CD8-positive, alpha-beta memory T cell (primary cell): ENCODE measurements at regions not wholly inside any gene's neighbourhood (a gene's known extent, or its start where the extent isn't known, plus 50 kb on each side); places are given as distances from the start of the nearest gene placed in this dataset.
A peak's percentile ranks its signal among the peaks of the same experiment; 100 is the strongest.

Experiments used
- CTCF ChIA-PET: fragments of 350-600 bp; sonication (Branson Sonifier 250); formaldehyde crosslinking; loops from one replicate; lab custom pipeline; 2021; ENCODE audit warnings: antibody characterized with exemption; lab: Charles Lee
- POLR2A ChIA-PET: fragments of 350-600 bp; sonication (Branson Sonifier 250); formaldehyde crosslinking; loops from one replicate; lab custom pipeline; 2021; ENCODE audit warnings: antibody characterized with exemption; lab: Charles Lee
- DNase-seq, 5 donors: peaks; one replicate each; pipeline versions ENCODE4 v3.0.0 to v3.0.0-alpha.2; 2020 to 2022; ENCODE audit warnings: mixed read lengths in 1 of 5
- H3K27ac ChIP-seq: one replicate; pipeline ENCODE4 v1.7.0; 2013; ENCODE audit warnings: low read depth, mild to moderate bottlenecking, low read length, moderate library complexity
- H3K27me3 ChIP-seq: 2 replicates; pipeline ENCODE4 v1.7.0; 2013; ENCODE audit warnings: low read length, mild to moderate bottlenecking; ENCODE audit not compliant: insufficient read depth, poor library complexity, severe bottlenecking
- H3K36me3 ChIP-seq: 2 replicates; pipeline ENCODE4 v1.7.0; 2013; ENCODE audit warnings: mild to moderate bottlenecking, low read length, moderate library complexity; ENCODE audit not compliant: insufficient read depth
- H3K4me1 ChIP-seq: 2 replicates; pipeline ENCODE4 v1.7.0; 2013; ENCODE audit warnings: mild to moderate bottlenecking, low read length, moderate library complexity; ENCODE audit not compliant: insufficient read depth
- H3K4me3 ChIP-seq: 2 replicates; pipeline ENCODE4 v1.7.0; 2013; ENCODE audit warnings: mild to moderate bottlenecking, low read length
- H3K9me3 ChIP-seq: 2 replicates; pipeline ENCODE4 v1.7.0; 2013; ENCODE audit warnings: mild to moderate bottlenecking, low read length
- H3K27ac Mint-ChIP-seq, 8 donors: one replicate each; pipeline ENCODE4 v1.8.0; 2020 to 2021; ENCODE audit warnings: mixed read lengths in 8 of 8, mild to moderate bottlenecking in 6 of 8, inconsistent platforms in 3 of 8, moderate library complexity in 3 of 8
- H3K27me3 Mint-ChIP-seq, 2 donors: one replicate each; pipeline ENCODE4 v1.8.0; 2020 to 2021; ENCODE audit warnings: mixed read lengths in 2 of 2, mild to moderate bottlenecking in 1 of 2, moderate library complexity in 1 of 2
- H3K36me3 Mint-ChIP-seq, 3 donors: one replicate each; pipeline ENCODE4 v1.8.0; 2020 to 2021; ENCODE audit warnings: mixed read lengths in 3 of 3, inconsistent platforms in 1 of 3, mild to moderate bottlenecking in 1 of 3
- H3K4me1 Mint-ChIP-seq, 3 donors: one replicate each; pipeline ENCODE4 v1.8.0; 2020 to 2021; ENCODE audit warnings: mixed read lengths in 3 of 3, inconsistent platforms in 1 of 3, mild to moderate bottlenecking in 1 of 3
- H3K4me3 Mint-ChIP-seq, 7 donors: one replicate each; pipeline ENCODE4 v1.8.0; 2020 to 2021; ENCODE audit warnings: mixed read lengths in 7 of 7, mild to moderate bottlenecking in 6 of 7, moderate library complexity in 4 of 7, inconsistent platforms in 2 of 7
- H3K9me3 Mint-ChIP-seq, 5 donors: one replicate each; pipeline ENCODE4 v1.8.0; 2020 to 2022; ENCODE audit warnings: mixed read lengths in 5 of 5, mild to moderate bottlenecking in 3 of 5, moderate library complexity in 2 of 5, inconsistent platforms in 1 of 5

DNA sequence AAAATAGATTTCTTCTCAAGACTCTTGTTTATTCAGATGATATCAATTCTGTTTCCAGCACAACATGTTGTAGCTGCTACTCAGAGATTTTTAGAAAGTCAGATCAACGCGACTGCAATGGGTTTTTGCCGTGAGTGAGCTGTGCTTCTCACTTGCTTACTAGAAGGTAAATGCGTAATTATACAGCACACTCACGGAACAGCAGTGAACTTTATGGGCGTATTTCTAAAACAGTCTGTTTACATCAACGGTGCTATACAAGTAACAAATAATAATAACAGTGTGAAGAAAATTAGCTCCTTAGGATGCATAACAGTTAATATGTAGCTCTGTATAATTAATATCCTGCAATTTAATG, 533.6 kb downstream of the RNF144A start:
- Mint-ChIP-seq H3K27ac (peak overlapping the region; percentile 62 to 97 (median 95)), H3K4me3 (peak overlapping the region in 5 of 7 donors; percentile 62 to 73 (median 72)), H3K9me3 (no peaks in the 10 kb centered on the region), H3K36me3 (peaks cover 0 to 3% (median 3%) of the 10 kb centered on the region in 3 donors), H3K27me3 (no peaks in the 10 kb centered on the region), H3K4me1 (peaks cover 60 to 82% (median 71%) of the 10 kb centered on the region in 3 donors)
- no peak for DNase-seq
- Histone ChIP-seq H3K4me1 (peaks cover 70% of the 10 kb centered on the region), H3K9me3 (no peaks in the 10 kb centered on the region), H3K27me3 (no peaks in the 10 kb centered on the region), H3K36me3 (no peaks in the 10 kb centered on the region), H3K27ac (peak overlapping the region; percentile 15), H3K4me3 (no peak overlapping the region)
- POLR2A ChIA-PET: interaction anchor here (1.2 kb wide), 1 partner anchor 20 kb away, joined by 5 read pairs; no protein-coding TSS in a partner anchor
- CTCF ChIA-PET: interaction anchor here (0.8 to 2.7 kb wide), 7 partner anchors 14 to 280 kb away, joined by 3 to 8 read pairs (median 4); no protein-coding TSS in a partner anchor

DNA sequence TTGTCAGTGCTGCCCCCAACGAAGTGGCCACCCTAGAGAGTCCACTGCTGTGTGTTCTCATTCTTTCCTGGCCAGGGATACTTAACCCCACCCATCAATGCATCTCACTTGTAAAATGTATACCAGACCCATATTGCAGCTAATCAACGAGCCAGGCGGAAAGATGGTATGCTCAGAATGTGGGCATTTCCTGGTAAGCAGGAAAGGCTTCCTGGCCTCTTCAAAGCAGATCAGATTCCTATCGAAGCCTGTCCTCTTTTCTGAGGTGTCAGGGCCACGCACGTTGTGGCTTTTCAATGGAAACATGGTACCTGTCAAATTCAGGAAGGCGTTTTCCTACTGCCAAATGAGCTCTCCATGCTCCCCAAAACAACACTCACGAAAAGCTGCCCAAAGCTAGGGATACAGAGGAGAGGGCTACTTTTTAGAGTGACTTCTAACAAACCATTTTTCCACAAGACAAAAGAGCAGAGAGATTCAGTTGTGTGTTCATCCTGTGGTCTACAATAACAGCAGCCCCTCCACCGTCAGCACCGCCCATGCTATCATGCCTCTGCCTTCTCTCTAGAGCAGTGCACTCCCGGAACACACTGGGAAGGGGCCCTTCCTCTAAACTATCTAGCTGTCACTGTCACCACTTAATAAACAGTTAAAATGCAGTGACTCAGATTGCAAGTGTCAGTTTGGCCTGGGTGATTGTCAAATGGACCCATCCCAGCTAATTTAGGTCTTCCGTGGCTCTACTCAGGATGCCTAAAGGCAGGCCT, 535.1 kb downstream of the RNF144A start:
- Histone ChIP-seq H3K9me3 (no peaks in the 10 kb centered on the region), H3K27ac (no peak overlapping the region), H3K36me3 (no peaks in the 10 kb centered on the region), H3K4me3 (peak overlapping the region; percentile 3), H3K27me3 (no peaks in the 10 kb centered on the region), H3K4me1 (peaks cover 70% of the 10 kb centered on the region)
- Mint-ChIP-seq H3K4me1 (peaks cover 60 to 72% (median 70%) of the 10 kb centered on the region in 3 donors), H3K27me3 (no peaks in the 10 kb centered on the region), H3K27ac (peak overlapping the region; percentile 62 to 97 (median 95)), H3K9me3 (no peaks in the 10 kb centered on the region), H3K4me3 (peak overlapping the region in 6 of 7 donors; percentile 23 to 87 (median 70)), H3K36me3 (peaks cover 0 to 3% (median 0%) of the 10 kb centered on the region in 3 donors)
- CTCF ChIA-PET: interaction anchor here (0.6 to 2.7 kb wide), 4 partner anchors 15 to 752 kb away, joined by 3 to 7 read pairs (median 5); no protein-coding TSS in a partner anchor
- POLR2A ChIA-PET: interaction anchor here (0.5 to 0.6 kb wide), 2 partner anchors 15 to 1228 kb away, joined by 3 to 15 read pairs; no protein-coding TSS in a partner anchor
- DNase-seq: no peak

DNA sequence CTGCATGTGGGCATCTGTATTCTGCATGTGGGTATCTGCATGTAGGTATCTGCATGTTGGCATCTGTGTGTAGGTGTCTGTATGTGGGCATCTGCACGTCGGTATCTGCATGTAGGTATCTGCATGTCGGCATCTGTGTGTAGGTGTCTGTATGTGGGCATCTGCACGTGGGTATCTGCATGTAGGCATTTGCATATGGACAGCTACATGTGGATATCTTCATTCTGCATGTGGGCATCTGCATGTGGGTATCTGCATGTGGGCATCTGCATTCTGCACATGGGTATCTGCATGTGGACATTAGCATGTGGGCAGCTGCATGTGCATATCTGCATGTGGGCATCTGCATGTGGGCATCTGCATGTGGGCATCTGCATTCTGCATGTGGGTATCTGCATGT, 537.4 kb downstream of the RNF144A start:
- peaks cover 56 to 62% (median 58%) of the 10 kb centered on the region in 3 donors for H3K4me1 Mint-ChIP-seq
- no peak for DNase-seq
- H3K4me3 ChIP-seq: no peak overlapping the region
- no peaks in the 10 kb centered on the region for H3K9me3 ChIP-seq
- ChIA-PET POLR2A (no interaction called here), CTCF (no interaction called here)
- H3K9me3 Mint-ChIP-seq: no peaks in the 10 kb centered on the region
- H3K27ac ChIP-seq: no peak overlapping the region
- peaks cover 58% of the 10 kb centered on the region for H3K4me1 ChIP-seq
- peak overlapping the region; percentile 39 to 74 (median 62) for H3K27ac Mint-ChIP-seq
- H3K4me3 Mint-ChIP-seq: peak overlapping the region in 1 of 7 donors; percentile 49
- no peaks in the 10 kb centered on the region for H3K36me3 Mint-ChIP-seq
- no peaks in the 10 kb centered on the region for H3K27me3 ChIP-seq
- H3K36me3 ChIP-seq: no peaks in the 10 kb centered on the region
- no peaks in the 10 kb centered on the region for H3K27me3 Mint-ChIP-seq

DNA sequence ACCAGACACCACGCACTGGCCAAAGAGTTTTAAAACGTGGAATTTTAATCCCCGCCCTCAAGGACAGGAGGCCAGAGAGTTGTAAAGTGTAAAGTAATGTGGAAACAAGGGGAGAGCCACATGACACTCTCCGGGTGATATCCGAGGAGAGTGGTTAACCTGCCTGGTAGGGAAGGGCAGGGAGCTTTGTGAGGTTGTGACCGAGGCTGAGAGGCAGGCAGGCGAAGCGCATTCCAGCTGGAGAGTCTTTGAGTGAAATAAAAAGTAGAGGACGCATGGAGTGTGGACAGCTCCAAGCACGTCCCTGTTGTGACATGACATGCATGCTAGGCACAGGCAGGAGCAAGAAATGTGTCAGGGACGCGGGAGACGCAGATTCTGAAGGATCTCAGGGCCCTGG, 539.5 kb downstream of the RNF144A start:
- H3K36me3 ChIP-seq: no peaks in the 10 kb centered on the region
- H3K4me3 ChIP-seq: no peak overlapping the region
- ChIA-PET CTCF (interaction anchor here (2.1 kb wide), 1 partner anchor 29 kb away, joined by 4 read pairs; no protein-coding TSS in a partner anchor), POLR2A (no interaction called here)
- no peak for DNase-seq
- peaks cover 0 to 1% (median 0%) of the 10 kb centered on the region in 3 donors for H3K36me3 Mint-ChIP-seq
- peaks cover 45 to 52% (median 50%) of the 10 kb centered on the region in 3 donors for H3K4me1 Mint-ChIP-seq
- H3K27me3 Mint-ChIP-seq: no peaks in the 10 kb centered on the region
- no peak overlapping the region for H3K4me3 Mint-ChIP-seq
- no peaks in the 10 kb centered on the region for H3K9me3 ChIP-seq
- H3K27ac ChIP-seq: no peak overlapping the region
- peaks cover 38% of the 10 kb centered on the region for H3K4me1 ChIP-seq
- H3K27ac Mint-ChIP-seq: no peak overlapping the region
- no peaks in the 10 kb centered on the region for H3K9me3 Mint-ChIP-seq
- no peaks in the 10 kb centered on the region for H3K27me3 ChIP-seq

DNA sequence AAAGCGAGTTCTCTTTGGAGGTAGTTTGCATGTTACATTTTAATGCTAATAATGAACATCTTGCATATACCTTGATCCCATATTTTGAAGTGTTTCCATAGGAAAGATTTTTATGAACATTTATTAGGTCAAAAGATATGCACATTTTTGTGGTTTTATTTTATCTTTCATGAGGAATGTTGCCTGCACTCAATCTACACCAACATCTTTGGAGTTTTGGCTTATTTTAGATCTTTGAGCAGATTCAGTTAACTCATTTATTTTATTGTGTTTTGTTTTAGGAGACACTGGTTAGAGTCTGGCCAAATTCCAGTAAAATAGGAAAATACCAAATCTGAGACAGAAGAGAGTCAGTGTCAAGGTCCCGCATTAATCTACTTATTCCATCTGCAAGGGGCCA, 540.9 kb downstream of the RNF144A start:
- Mint-ChIP-seq H3K4me3 (no peak overlapping the region), H3K27me3 (no peaks in the 10 kb centered on the region), H3K9me3 (peaks cover 0 to 2% (median 0%) of the 10 kb centered on the region in 5 donors), H3K4me1 (peaks cover 32 to 39% (median 37%) of the 10 kb centered on the region in 3 donors), H3K36me3 (peaks cover 0 to 5% (median 0%) of the 10 kb centered on the region in 3 donors), H3K27ac (no peak overlapping the region)
- H3K27ac ChIP-seq: no peak overlapping the region
- no peak overlapping the region for H3K4me3 ChIP-seq
- CTCF ChIA-PET: no interaction called here
- H3K36me3 ChIP-seq: no peaks in the 10 kb centered on the region
- no peaks in the 10 kb centered on the region for H3K27me3 ChIP-seq
- no peaks in the 10 kb centered on the region for H3K9me3 ChIP-seq
- DNase-seq: no peak
- peaks cover 25% of the 10 kb centered on the region for H3K4me1 ChIP-seq
- POLR2A ChIA-PET: no interaction called here

DNA sequence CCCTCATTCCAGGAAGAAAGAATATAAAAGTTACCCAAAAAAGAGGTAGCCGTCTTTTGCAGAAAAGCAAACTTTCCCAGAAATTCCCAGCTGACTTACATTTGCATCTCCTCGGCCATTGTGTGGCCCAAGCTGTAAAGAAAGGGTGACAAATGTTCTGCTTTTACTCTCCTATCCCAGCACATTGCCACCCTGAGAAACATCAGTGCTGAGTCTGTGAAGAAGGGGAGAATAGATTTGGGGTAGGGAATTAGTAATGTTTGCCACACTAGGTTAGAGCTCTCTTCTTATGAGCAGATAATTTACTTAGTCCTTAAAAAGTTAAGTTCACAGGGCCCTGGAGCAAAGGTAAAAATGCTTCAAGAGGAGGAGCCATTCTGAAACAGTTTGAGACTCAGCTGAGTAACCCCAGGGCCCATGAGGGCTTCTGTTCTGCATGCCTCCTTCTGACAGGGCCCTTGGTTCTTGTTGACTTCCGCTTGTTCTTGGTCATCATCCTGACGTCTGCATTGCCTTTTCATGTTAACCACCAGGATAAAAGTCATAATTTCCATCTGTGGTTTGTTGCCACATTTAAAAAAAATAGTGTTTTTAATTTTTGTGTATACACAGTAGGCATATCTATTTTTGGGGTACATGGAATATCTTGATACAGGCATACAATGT, 550.7 kb downstream of the RNF144A start:
- Mint-ChIP-seq H3K27me3 (peaks cover 0 to 4% of the 10 kb centered on the region in 2 donors), H3K4me1 (peaks cover 14 to 47% (median 36%) of the 10 kb centered on the region in 3 donors), H3K9me3 (no peaks in the 10 kb centered on the region), H3K27ac (peak overlapping the region; percentile 5 to 94 (median 87)), H3K4me3 (peak overlapping the region in 5 of 7 donors; percentile 16 to 42 (median 41)), H3K36me3 (peaks cover 0 to 11% (median 5%) of the 10 kb centered on the region in 3 donors)
- POLR2A ChIA-PET: interaction anchor here (0.6 to 1.4 kb wide), 4 partner anchors 16 to 1214 kb away, joined by 3 to 6 read pairs (median 3); partner anchors contain the start of gene ID2
- DNase-seq: peak in 4 of 5 donors; percentile 11 to 81 (median 72)
- Histone ChIP-seq H3K27ac (no peak overlapping the region), H3K4me1 (peaks cover 7% of the 10 kb centered on the region), H3K4me3 (no peak overlapping the region), H3K36me3 (no peaks in the 10 kb centered on the region), H3K27me3 (no peaks in the 10 kb centered on the region), H3K9me3 (no peaks in the 10 kb centered on the region)
- CTCF ChIA-PET: interaction anchor here (1.7 kb wide), 1 partner anchor 16 kb away, joined by 7 read pairs; no protein-coding TSS in a partner anchor

DNA sequence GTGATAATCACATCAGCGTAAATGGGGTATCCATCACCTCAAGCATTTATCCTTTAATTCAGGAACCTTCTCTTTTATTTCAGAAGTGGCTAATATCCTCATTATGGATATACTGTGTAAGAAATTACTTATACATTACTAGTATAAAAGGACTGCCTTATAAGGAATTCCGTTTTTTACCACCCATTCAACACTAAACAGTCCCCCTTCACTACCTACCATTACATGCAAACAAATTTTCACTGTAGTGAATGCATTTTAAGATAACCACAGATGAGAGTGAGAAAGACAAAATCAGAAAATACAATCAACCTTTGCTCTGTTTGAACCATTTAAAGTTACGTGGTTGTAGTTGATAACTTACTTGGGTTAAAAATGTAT, 551.2 kb downstream of the RNF144A start:
- H3K27me3 ChIP-seq: no peaks in the 10 kb centered on the region
- no peak overlapping the region for H3K27ac ChIP-seq
- H3K9me3 ChIP-seq: no peaks in the 10 kb centered on the region
- no peak overlapping the region for H3K4me3 ChIP-seq
- no peak for DNase-seq
- H3K4me3 Mint-ChIP-seq: peak overlapping the region in 3 of 7 donors; percentile 16 to 41 (median 40)
- no peaks in the 10 kb centered on the region for H3K9me3 Mint-ChIP-seq
- peaks cover 17 to 51% (median 41%) of the 10 kb centered on the region in 3 donors for H3K4me1 Mint-ChIP-seq
- peaks cover 0 to 11% (median 5%) of the 10 kb centered on the region in 3 donors for H3K36me3 Mint-ChIP-seq
- ChIA-PET POLR2A (interaction anchor here (0.6 to 1.4 kb wide), 3 partner anchors 29 to 1213 kb away, joined by 3 to 6 read pairs (median 3); partner anchors contain the start of gene ID2), CTCF (no interaction called here)
- peak overlapping the region in 6 of 8 donors; percentile 37 to 94 (median 84) for H3K27ac Mint-ChIP-seq
- H3K4me1 ChIP-seq: peaks cover 7% of the 10 kb centered on the region
- H3K27me3 Mint-ChIP-seq: peaks cover 0 to 4% of the 10 kb centered on the region in 2 donors
- no peaks in the 10 kb centered on the region for H3K36me3 ChIP-seq
